ENCODE measurements at regions not wholly inside any gene's neighbourhood (a gene's known extent, or its start where the extent isn't known, plus 50 kb on each side); places are given as distances from the start of the nearest gene placed in this dataset.

GRCh38 chr17:12597895-12598294 lies 67.8 kb upstream of the MYOCD start:
- TF ChIP-seq, protein P1, sequence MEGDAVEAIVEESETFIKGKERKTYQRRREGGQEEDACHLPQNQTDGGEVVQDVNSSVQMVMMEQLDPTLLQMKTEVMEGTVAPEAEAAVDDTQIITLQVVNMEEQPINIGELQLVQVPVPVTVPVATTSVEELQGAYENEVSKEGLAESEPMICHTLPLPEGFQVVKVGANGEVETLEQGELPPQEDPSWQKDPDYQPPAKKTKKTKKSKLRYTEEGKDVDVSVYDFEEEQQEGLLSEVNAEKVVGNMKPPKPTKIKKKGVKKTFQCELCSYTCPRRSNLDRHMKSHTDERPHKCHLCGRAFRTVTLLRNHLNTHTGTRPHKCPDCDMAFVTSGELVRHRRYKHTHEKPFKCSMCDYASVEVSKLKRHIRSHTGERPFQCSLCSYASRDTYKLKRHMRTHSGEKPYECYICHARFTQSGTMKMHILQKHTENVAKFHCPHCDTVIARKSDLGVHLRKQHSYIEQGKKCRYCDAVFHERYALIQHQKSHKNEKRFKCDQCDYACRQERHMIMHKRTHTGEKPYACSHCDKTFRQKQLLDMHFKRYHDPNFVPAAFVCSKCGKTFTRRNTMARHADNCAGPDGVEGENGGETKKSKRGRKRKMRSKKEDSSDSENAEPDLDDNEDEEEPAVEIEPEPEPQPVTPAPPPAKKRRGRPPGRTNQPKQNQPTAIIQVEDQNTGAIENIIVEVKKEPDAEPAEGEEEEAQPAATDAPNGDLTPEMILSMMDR (IDR thresholded peaks at IDR 0.05): no peak
- TF ChIP-seq POLR2A (IDR thresholded peaks at IDR 0.05) (no peak), POLR2AphosphoS5 (IDR thresholded peaks at IDR 0.05) (no peak)

Measured in suprapubic skin (tissue), 4 donors.